ENCODE measurements at regions not wholly inside any gene's neighbourhood (a gene's known extent, or its start where the extent isn't known, plus 50 kb on each side); places are given as distances from the start of the nearest gene placed in this dataset.

DNA sequence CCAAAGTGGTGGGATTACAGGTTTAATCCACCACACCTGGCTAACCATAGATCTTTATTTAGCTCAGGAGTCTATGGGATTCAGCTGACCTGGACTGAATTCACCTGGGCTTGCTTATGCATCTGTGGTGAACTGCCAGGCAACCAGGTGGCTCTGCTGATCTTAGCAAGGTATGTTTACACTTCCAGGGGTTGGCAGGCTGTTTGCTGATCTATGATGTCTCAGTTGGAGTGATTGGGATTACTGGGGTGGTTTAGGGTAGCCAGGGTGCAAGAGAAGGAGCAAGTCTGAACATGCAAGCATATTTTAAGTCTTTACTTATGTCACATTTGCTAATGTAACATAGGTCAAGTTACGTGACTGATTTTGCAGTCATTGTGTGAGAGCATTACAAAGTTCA is 63.6 kb upstream of the JAK2 start:
- H3K4me1 ChIP-seq (replicated peaks in 1 of 4; ENCODE audit: control insufficient read depth in 3 of 4, insufficient read depth in 4 of 4, low read length in 3 of 4), result no peaks in the 10 kb centered on the region
- TF ChIP-seq RAD21 (IDR thresholded peaks at IDR 0.05 in 1 of 2, conservative IDR thresholded peaks at IDR 0.05 in 1 of 2; ENCODE audit: low read depth in 2 of 2, low read length in 2 of 2), result no peak
- no peak for TF ChIP-seq ASH2L (IDR thresholded peaks at IDR 0.05; ENCODE audit: low read length)
- no peak for TF ChIP-seq TAF1 (IDR thresholded peaks at IDR 0.05; ENCODE audit: low read depth, low read length)
- ChIA-PET CTCF (ENCODE audit: partially characterized antibody) (no interaction called here), POLR2A (ENCODE audit: partially characterized antibody) (no interaction called here)
- H3K23me2 ChIP-seq (ENCODE audit: low read depth, low read length), result no peaks in the 10 kb centered on the region
- H3K27me3 ChIP-seq (replicated peaks in 1 of 4; ENCODE audit: control insufficient read depth in 3 of 4, extremely low read depth in 1 of 4, insufficient read depth in 3 of 4, low read length in 3 of 4), result no peaks in the 10 kb centered on the region
- H3K4ac ChIP-seq (replicated peaks; ENCODE audit: insufficient read length, low read depth, low read length), result no peak overlapping the region
- no peak overlapping the region for H4K91ac ChIP-seq (replicated peaks; ENCODE audit: insufficient read length, low read length)
- no peak overlapping the region for H4K8ac ChIP-seq (ENCODE audit: extremely low read depth, insufficient read depth, low read length)
- no peak overlapping the region for H2BK20ac ChIP-seq (ENCODE audit: low read length)
- H2BK15ac ChIP-seq (ENCODE audit: low read length), result no peak overlapping the region
- H3K9ac ChIP-seq (replicated peaks in 1 of 4; ENCODE audit: extremely low read depth in 1 of 4, low read depth in 3 of 4, low read length in 3 of 4), result no peak overlapping the region
- H2AK5ac ChIP-seq (ENCODE audit: low read depth, low read length), result no peak overlapping the region
- no peaks in the 10 kb centered on the region for H3K79me1 ChIP-seq (ENCODE audit: low read depth, low read length)
- no peak overlapping the region for H2BK120ac ChIP-seq (replicated peaks; ENCODE audit: low read depth, low read length)
- no peak overlapping the region for H2BK12ac ChIP-seq (ENCODE audit: low read depth, low read length)
- no peak overlapping the region for H3K18ac ChIP-seq (ENCODE audit: extremely low read depth, low read length)
- H3K23ac ChIP-seq (ENCODE audit: insufficient read length), result no peak overlapping the region
- WGBS, 2 experiments (ENCODE audit: extremely low coverage in 1 of 2, insufficient coverage in 1 of 2, insufficient read length in 1 of 2, insufficient replicate concordance in 2 of 2, low coverage in 1 of 2, low lambda C conversion rate in 2 of 2, missing lambda C conversion rate in 1 of 2), result 100% methylated on average over 1 of the region's 1 CpG; no CpG with 5 or more reads in 1 of the 2 experiments
- H3K56ac ChIP-seq (replicated peaks; ENCODE audit: insufficient read length, low read depth, low read length), result no peak overlapping the region
- H3K27ac ChIP-seq (ENCODE audit: low read depth, low read length), result no peak overlapping the region
- DNase-seq (ENCODE audit: low read depth in 1 of 2, low spot score in 2 of 2), result no peak
- no peaks in the 10 kb centered on the region for H4K20me1 ChIP-seq (replicated peaks in 1 of 2; ENCODE audit: control insufficient read depth in 1 of 2, insufficient read depth in 2 of 2, low read length in 2 of 2)
- H2BK5ac ChIP-seq (ENCODE audit: low read depth, low read length), result no peak overlapping the region
- H3K9me3 ChIP-seq (ENCODE audit: insufficient read depth in 2 of 2, low read depth in 1 of 2, low read length in 1 of 2), result peaks cover 15 to 19% of the 10 kb centered on the region in 2 experiments
- peaks cover 0 to 3% (median 0%) of the 10 kb centered on the region in 4 experiments; a peak in 1 of 8 replicates for H3K36me3 ChIP-seq (ENCODE audit: control insufficient read depth in 2 of 4, insufficient read depth in 4 of 4, low read length in 3 of 4)
- H3K4me3 ChIP-seq (ENCODE audit: extremely low read depth in 1 of 4, insufficient read depth in 2 of 4, low read depth in 3 of 4, low read length in 4 of 4), result no peak overlapping the region
- H3K14ac ChIP-seq (ENCODE audit: insufficient read length), result no peak overlapping the region
- FAIRE-seq, result no peak
- H3K4me2 ChIP-seq (ENCODE audit: insufficient read depth in 1 of 2, low read depth in 2 of 2, low read length in 2 of 2), result no peak overlapping the region
- H2AFZ ChIP-seq (ENCODE audit: low read length), result no peak overlapping the region
- no peak overlapping the region for H4K5ac ChIP-seq (ENCODE audit: insufficient read length, low read depth, low read length)
- H3K79me2 ChIP-seq (ENCODE audit: control insufficient read depth in 1 of 2, insufficient read depth in 2 of 2, low read length in 2 of 2), result no peaks in the 10 kb centered on the region

Measured in H1 (cell line).